Endothelial cell of umbilical vein (primary cell): ENCODE measurements at regions not wholly inside any gene's neighbourhood (a gene's known extent, or its start where the extent isn't known, plus 50 kb on each side); places are given as distances from the start of the nearest gene placed in this dataset.

Experiments used
- BruUV-seq: library from RNA; stranded (reverse); fragments of 400-500 nt; replicated peaks from 2 replicates; lab custom pipeline; 2021; lab: Mats Ljungman, UMichigan
- CTCF ChIA-PET: fragments of 300-600, 350-600 bp; sonication (Branson Sonifier 250); formaldehyde crosslinking; loops from one replicate; lab custom pipeline; 2021; ENCODE audit warnings: antibody characterized with exemption, inconsistent platforms; lab: Charles Lee
- POLR2A ChIA-PET: fragments of 300-600, 350-600 bp; sonication (Branson Sonifier 250); formaldehyde crosslinking; loops from one replicate; lab custom pipeline; 2021; ENCODE audit warnings: antibody characterized with exemption, inconsistent platforms; lab: Charles Lee
- DNase-seq: peaks from one replicate; pipeline ENCODE4 v3.0.0-alpha.2; 2011; ENCODE audit warnings: low read depth, low spot score
- FAIRE-seq: peaks from 2 replicates; lab custom pipeline; 2011; peaks lifted over from hg19 to GRCh38; lab: Jason Lieb, UNC
- H2AFZ ChIP-seq: 2 replicates; pipeline ENCODE4 v1.6.0; 2012; ENCODE audit warnings: low read depth, low read length, control low read depth, inconsistent platforms
- H3K27ac ChIP-seq: 2 replicates; pipeline ENCODE4 v1.5.1; 2011; ENCODE audit warnings: low read depth, mild to moderate bottlenecking, control low read depth, low read length, moderate library complexity; ENCODE audit not compliant: insufficient read depth
- H3K27me3 ChIP-seq, 2 experiments: 2 replicates each; pipeline versions ENCODE4 v1.6.0 to v1.6.1; 2011; ENCODE audit warnings: low read length in 2 of 2, mixed read lengths in 1 of 2; ENCODE audit not compliant: control insufficient read depth in 2 of 2, insufficient read depth in 2 of 2
- H3K36me3 ChIP-seq, 2 experiments: 2 replicates in 1 of 2; 3 replicates in 1 of 2; pipeline ENCODE4 v1.5.1; 2011; ENCODE audit warnings: low read length in 2 of 2, mild to moderate bottlenecking in 1 of 2, moderate library complexity in 1 of 2; ENCODE audit not compliant: control insufficient read depth in 2 of 2, insufficient read depth in 2 of 2; ENCODE audit errors: extremely low read depth in 1 of 2
- H3K4me1 ChIP-seq: 3 replicates; pipeline ENCODE4 v1.5.1; 2011; ENCODE audit warnings: mild to moderate bottlenecking, low read length; ENCODE audit not compliant: control insufficient read depth, insufficient read depth; ENCODE audit errors: extremely low read depth
- H3K4me2 ChIP-seq: 2 replicates; pipeline ENCODE4 v1.6.1; 2011; ENCODE audit warnings: low read length, control low read depth, mixed read lengths; ENCODE audit not compliant: insufficient read depth
- H3K4me3 ChIP-seq, 3 experiments: fragments of 200-600 bp in 1 of 3; sonication (generic), shearing (Covaris generic) in 1 of 3; replicated peaks in 1 of 3; 2 replicates each; pipeline ENCODE4 v1.5.1; 2011 to 2016; ENCODE audit warnings: control low read depth in 3 of 3, low read length in 3 of 3, mild to moderate bottlenecking in 2 of 3, inconsistent platforms in 1 of 3, low read depth in 1 of 3, moderate library complexity in 1 of 3; ENCODE audit not compliant: insufficient read depth in 1 of 3
- H3K79me2 ChIP-seq: 2 replicates; pipeline ENCODE4 v1.6.0; 2012; ENCODE audit warnings: low read length, inconsistent platforms; ENCODE audit not compliant: control insufficient read depth, insufficient read depth
- H3K9ac ChIP-seq: replicated peaks from 2 replicates; pipeline ENCODE3; 2011; ENCODE audit warnings: low read length, control low read depth; ENCODE audit not compliant: insufficient read depth; ENCODE audit errors: extremely low read depth
- H3K9me1 ChIP-seq: replicated peaks from 3 replicates; pipeline ENCODE4 v1.6.0; 2011; ENCODE audit warnings: mild to moderate bottlenecking, low read length; ENCODE audit not compliant: control insufficient read depth, insufficient read depth; ENCODE audit errors: extremely low read depth
- H3K9me3 ChIP-seq: replicated peaks from 2 replicates; pipeline ENCODE4 v1.5.1; 2012; ENCODE audit warnings: low read length, inconsistent platforms; ENCODE audit not compliant: control insufficient read depth, insufficient read depth
- H4K20me1 ChIP-seq: replicated peaks from 2 replicates; pipeline ENCODE3; 2011; ENCODE audit warnings: mild to moderate bottlenecking, low read length; ENCODE audit not compliant: control insufficient read depth, insufficient read depth; ENCODE audit errors: extremely low read depth
- EZH2 ChIP-seq: IDR thresholded peaks from 2 replicates; pipeline ENCODE4 v1.6.1; 2012; ENCODE audit warnings: borderline replicate concordance, low read depth, mild to moderate bottlenecking, moderate library complexity, low read length, inconsistent platforms; ENCODE audit not compliant: severe bottlenecking
- FOS ChIP-seq: IDR thresholded peaks from 2 replicates; pipeline ENCODE4 v1.6.1; 2011; ENCODE audit warnings: mild to moderate bottlenecking, low read length, moderate library complexity, borderline replicate concordance; ENCODE audit not compliant: insufficient read depth
- GATA2 ChIP-seq: IDR thresholded peaks from 2 replicates; pipeline ENCODE4 v1.7.0; 2011; ENCODE audit warnings: low read depth, mild to moderate bottlenecking, moderate library complexity, mixed read lengths, low read length; ENCODE audit not compliant: insufficient read length, insufficient read depth
- JUN ChIP-seq: IDR thresholded peaks from 2 replicates; pipeline ENCODE4 v1.6.1; 2011; ENCODE audit warnings: borderline replicate concordance, low read depth; ENCODE audit not compliant: insufficient read length, insufficient read depth
- MYC ChIP-seq: IDR thresholded peaks from one replicate; pipeline ENCODE4 v1.6.1; 2011; ENCODE audit warnings: mild to moderate bottlenecking, low read depth, low read length
- POLR2A ChIP-seq: IDR thresholded peaks from 2 replicates; pipeline ENCODE4 v1.6.1; 2012; ENCODE audit warnings: low read depth, mild to moderate bottlenecking, control low read depth, low read length
- POLR2AphosphoS5 ChIP-seq: IDR thresholded peaks from 2 replicates; pipeline ENCODE4 v1.6.1; 2012; ENCODE audit warnings: low read depth, mild to moderate bottlenecking, control low read depth, low read length, moderate library complexity; ENCODE audit not compliant: insufficient read depth
- dilution Hi-C: fragments of 300-500 bp; cut with MboI; formaldehyde crosslinking; loops from one replicate; pipeline ENCODE4 v1.15.0; 2019; ENCODE audit warnings: low sequenced_read_pairs; ENCODE audit not compliant: extremely low pct_ligation_motif_present
- intact Hi-C: fragments of 100-400 bp; cut with micrococcal nuclease; formaldehyde crosslinking; loops from one replicate; pipeline ENCODE4 v1.10.0; 2022
- TF ChIP-seq, protein P1 (sequence below), 2 donors: IDR thresholded peaks; 1 replicate in 1 of 2; 2 replicates in 1 of 2; pipeline ENCODE4 v1.5.1; 2011; ENCODE audit warnings: low read length in 2 of 2, mild to moderate bottlenecking in 2 of 2, moderate library complexity in 2 of 2, control low read depth in 1 of 2, inconsistent platforms in 1 of 2, low read depth in 1 of 2; ENCODE audit not compliant: insufficient read depth in 1 of 2; ENCODE audit errors: extremely low read depth in 1 of 2
- TF ChIP-seq, protein P2 (sequence below): IDR thresholded peaks from 2 replicates; pipeline ENCODE4 v1.6.1; 2011; ENCODE audit not compliant: insufficient read depth, insufficient read length

GRCh38 chr1:188668083-188668482 lies 1809.6 kb downstream of the BRINP3 start:
- Histone ChIP-seq H3K27ac (no peak overlapping the region), H3K27me3 (no peaks in the 10 kb centered on the region), H3K9me3 (no peaks in the 10 kb centered on the region), H3K9ac (no peak overlapping the region), H3K4me1 (no peaks in the 10 kb centered on the region), H4K20me1 (no peaks in the 10 kb centered on the region), H2AFZ (no peak overlapping the region), H3K9me1 (no peaks in the 10 kb centered on the region), H3K79me2 (no peaks in the 10 kb centered on the region), H3K4me3 (no peak overlapping the region), H3K36me3 (no peaks in the 10 kb centered on the region), H3K4me2 (no peak overlapping the region)
- POLR2A ChIA-PET, result no interaction called here
- FAIRE-seq (no peak), DNase-seq (no peak)
- CTCF ChIA-PET, result interaction anchor here (1.0 kb wide), 1 partner anchor 15 kb away, joined by 4 read pairs; no protein-coding TSS in a partner anchor
- BruUV-seq, result no TSS peak
- intact Hi-C loops (no loop called here), dilution Hi-C loops (no loop called here)
- no peak for TF ChIP-seq JUN
- TF ChIP-seq POLR2AphosphoS5, result no peak
- no peak for TF ChIP-seq FOS
- TF ChIP-seq MYC, result no peak
- no peak for TF ChIP-seq POLR2A
- TF ChIP-seq GATA2, result no peak
- TF ChIP-seq, protein P1, sequence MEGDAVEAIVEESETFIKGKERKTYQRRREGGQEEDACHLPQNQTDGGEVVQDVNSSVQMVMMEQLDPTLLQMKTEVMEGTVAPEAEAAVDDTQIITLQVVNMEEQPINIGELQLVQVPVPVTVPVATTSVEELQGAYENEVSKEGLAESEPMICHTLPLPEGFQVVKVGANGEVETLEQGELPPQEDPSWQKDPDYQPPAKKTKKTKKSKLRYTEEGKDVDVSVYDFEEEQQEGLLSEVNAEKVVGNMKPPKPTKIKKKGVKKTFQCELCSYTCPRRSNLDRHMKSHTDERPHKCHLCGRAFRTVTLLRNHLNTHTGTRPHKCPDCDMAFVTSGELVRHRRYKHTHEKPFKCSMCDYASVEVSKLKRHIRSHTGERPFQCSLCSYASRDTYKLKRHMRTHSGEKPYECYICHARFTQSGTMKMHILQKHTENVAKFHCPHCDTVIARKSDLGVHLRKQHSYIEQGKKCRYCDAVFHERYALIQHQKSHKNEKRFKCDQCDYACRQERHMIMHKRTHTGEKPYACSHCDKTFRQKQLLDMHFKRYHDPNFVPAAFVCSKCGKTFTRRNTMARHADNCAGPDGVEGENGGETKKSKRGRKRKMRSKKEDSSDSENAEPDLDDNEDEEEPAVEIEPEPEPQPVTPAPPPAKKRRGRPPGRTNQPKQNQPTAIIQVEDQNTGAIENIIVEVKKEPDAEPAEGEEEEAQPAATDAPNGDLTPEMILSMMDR (IDR thresholded peaks at IDR 0.05; ENCODE audit: extremely low read depth in 1 of 2, insufficient read depth in 1 of 2, low read depth in 1 of 2, low read length in 2 of 2), result no peak
- no peak for TF ChIP-seq EZH2
- TF ChIP-seq, protein P2, sequence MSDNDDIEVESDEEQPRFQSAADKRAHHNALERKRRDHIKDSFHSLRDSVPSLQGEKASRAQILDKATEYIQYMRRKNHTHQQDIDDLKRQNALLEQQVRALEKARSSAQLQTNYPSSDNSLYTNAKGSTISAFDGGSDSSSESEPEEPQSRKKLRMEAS, result no peak
